ENCODE measurements at regions not wholly inside any gene's neighbourhood (a gene's known extent, or its start where the extent isn't known, plus 50 kb on each side); places are given as distances from the start of the nearest gene placed in this dataset.
"Not testable (repeated sequence)": the region's sequence is repeated elsewhere in the genome, so short reads cannot be mapped to it uniquely, and the experiment has no call there.

DNA sequence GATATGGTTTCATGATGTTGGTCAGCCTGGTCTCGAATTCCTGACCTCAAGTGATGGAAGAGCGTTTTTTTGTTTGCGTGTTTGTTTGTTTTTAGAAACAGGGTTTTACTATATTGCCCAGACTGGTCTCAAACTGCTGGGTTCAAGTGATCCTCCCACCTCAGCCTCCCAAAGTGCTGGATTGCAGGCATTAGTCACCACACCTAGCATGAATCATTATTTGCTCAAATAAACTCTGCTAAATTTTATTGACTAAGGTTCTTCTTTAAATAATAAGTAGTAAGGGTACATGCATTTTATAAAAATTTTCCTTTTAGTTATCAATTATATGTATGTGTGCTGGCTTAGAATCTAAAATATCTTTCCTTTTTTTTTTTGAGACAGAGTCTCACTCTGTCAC is 52.9 kb downstream of the ZBTB9 start:
- Histone ChIP-seq H3K36me3 (no peaks in the 10 kb centered on the region), H4K20me1 (no peaks in the 10 kb centered on the region; a peak in 1 of 22 replicates), H3K4me1 (peaks cover 14 to 26% (median 18%) of the 10 kb centered on the region in 10 experiments), H3K27ac (no peak overlapping the region), H3K27me3 (peaks cover 0 to 11% (median 0%) of the 10 kb centered on the region in 11 experiments; a peak in 3 of 22 replicates), H3K4me3 (no peak overlapping the region), H3K9ac (no peak overlapping the region), H3K9me3 (replicated peaks in 1 of 11) (peaks cover 19 to 28% (median 26%) of the 10 kb centered on the region in 11 experiments), H3K4me2 (no peak overlapping the region)
- TF ChIP-seq Cebpa-rat (IDR thresholded peaks at IDR 0.05), result no peak

DNA sequence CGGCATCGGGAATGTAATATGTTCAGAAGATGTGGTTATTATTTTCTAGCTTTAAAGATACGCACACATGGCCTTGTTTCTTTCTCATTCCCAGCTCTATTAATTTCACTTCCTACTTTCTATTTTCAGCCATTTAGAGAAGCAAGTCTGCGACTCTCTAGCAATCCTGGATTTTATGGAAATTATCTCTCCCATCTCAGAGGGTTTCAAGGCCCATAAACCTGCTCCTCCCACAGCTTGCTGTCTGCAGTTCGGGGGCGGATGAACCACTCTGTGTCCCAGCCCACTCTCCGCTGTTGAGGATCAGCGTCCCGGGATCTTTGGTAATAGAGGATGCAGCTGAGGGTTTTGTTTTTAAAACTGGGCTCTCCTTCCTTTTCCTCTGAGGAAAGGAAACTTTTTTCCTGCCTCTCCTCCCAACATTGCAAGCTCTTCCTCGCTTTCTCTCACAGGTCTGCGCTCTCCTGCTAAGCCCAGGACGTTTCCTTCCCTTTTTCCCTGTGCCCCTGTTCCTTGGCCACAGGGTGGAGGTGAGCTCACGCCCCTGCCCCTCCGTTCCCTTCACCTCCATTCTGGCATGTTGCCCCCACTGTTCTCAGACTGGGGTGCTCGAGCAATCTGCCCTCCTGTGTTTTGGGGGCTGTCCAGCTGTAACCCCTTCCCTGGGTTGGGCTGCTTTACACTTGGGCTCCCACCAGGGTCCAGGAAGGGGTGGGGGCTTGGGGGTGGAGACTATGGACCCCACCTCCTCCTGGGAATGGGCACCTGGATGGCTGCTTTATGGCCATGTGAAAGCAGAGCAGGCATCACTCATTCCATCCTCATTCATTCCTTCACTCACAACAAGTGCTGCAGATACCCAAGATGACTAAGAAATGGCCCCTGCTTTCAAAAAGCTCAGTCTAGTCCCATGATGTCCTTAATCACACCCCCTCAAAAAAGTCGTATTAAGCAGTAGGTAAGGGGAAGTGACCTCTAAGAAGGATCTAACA is 54.9 kb downstream of the ZBTB9 start:
- peaks cover 7 to 10% (median 8%) of the 10 kb centered on the region in 11 experiments for H3K9me3 ChIP-seq (replicated peaks in 1 of 11)
- peak overlapping the region in 2 of 11 experiments; percentile 20; a peak in 2 of 22 replicates for H3K27ac ChIP-seq
- peaks cover 14 to 26% (median 18%) of the 10 kb centered on the region in 10 experiments for H3K4me1 ChIP-seq
- H3K9ac ChIP-seq, result peak overlapping the region in 7 of 11 experiments; percentile 14 to 50 (median 42); a peak in 12 of 22 replicates
- no peak for TF ChIP-seq Cebpa-rat (IDR thresholded peaks at IDR 0.05)
- peak overlapping the region; percentile 55 to 96 (median 82) for H3K4me2 ChIP-seq
- H3K36me3 ChIP-seq, result no peaks in the 10 kb centered on the region
- H3K27me3 ChIP-seq, result peaks cover 0 to 11% (median 0%) of the 10 kb centered on the region in 11 experiments; a peak in 3 of 22 replicates
- H3K4me3 ChIP-seq, result peak overlapping the region in 6 of 10 experiments; percentile 1 to 45 (median 42); a peak in 9 of 20 replicates
- H4K20me1 ChIP-seq, result no peaks in the 10 kb centered on the region; a peak in 1 of 22 replicates

DNA sequence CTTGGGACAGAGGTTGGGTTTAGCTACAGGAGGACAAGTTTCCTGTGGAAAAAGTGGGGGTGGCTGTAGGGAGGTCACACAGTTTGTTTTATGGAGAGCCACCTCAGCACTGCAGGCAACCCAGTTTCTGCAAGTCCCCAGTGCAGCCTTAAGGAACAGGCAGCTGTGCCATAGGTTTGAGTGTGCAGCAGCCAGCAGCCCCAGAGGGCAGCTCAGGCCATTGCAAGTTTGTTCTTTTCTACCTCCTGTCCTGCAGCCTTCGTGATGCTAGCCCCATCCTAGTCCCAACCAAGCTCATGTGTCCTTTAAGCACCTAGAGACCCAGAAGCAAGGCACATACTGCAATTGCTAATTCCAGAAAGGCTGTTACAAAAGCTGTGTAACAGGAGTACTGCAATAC is 58.8 kb downstream of the ZBTB9 start:
- Histone ChIP-seq H4K20me1 (no peaks in the 10 kb centered on the region; a peak in 1 of 22 replicates), H3K4me1 (peaks cover 14 to 23% (median 15%) of the 10 kb centered on the region in 10 experiments), H3K9ac (no peak overlapping the region), H3K27ac (no peak overlapping the region), H3K4me3 (no peak overlapping the region), H3K9me3 (replicated peaks in 1 of 11) (no peaks in the 10 kb centered on the region), H3K36me3 (no peaks in the 10 kb centered on the region), H3K4me2 (no peak overlapping the region), H3K27me3 (peaks cover 0 to 11% (median 0%) of the 10 kb centered on the region in 11 experiments; a peak in 3 of 22 replicates)
- TF ChIP-seq Cebpa-rat (IDR thresholded peaks at IDR 0.05), result no peak

DNA sequence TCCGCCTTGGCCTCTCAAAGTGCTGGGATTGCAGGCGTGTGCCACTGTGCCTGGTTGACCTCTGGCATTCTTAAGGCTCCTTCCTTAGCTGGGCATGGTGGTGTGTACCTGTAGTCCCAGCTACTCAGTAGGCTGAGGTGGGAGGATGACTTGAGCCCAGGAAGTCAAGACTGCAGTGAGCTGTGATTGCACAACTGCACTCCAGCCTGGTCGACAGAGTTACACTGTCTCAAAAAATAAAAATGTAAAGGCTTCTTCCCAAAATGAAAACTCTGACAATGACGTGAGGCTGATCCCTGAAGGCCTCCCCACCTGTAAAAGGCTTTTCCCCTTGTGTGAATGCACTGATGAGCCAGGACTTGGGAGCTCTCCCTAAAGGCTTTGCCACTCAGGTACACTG is 62.4 kb downstream of the ZBTB9 start:
- H3K27me3 ChIP-seq, result no peaks in the 10 kb centered on the region
- no peak overlapping the region for H3K4me3 ChIP-seq
- H3K27ac ChIP-seq, result no peak overlapping the region
- H3K36me3 ChIP-seq, result no peaks in the 10 kb centered on the region
- no peak for TF ChIP-seq Cebpa-rat (IDR thresholded peaks at IDR 0.05)
- H3K9ac ChIP-seq, result no peak overlapping the region
- H3K9me3 ChIP-seq (replicated peaks in 1 of 11), result peaks cover 0 to 8% (median 6%) of the 10 kb centered on the region in 11 experiments; a peak in 15 of 22 replicates
- peaks cover 0 to 6% (median 0%) of the 10 kb centered on the region in 10 experiments; a peak in 2 of 20 replicates for H3K4me1 ChIP-seq
- no peaks in the 10 kb centered on the region for H4K20me1 ChIP-seq
- H3K4me2 ChIP-seq, result no peak overlapping the region

DNA sequence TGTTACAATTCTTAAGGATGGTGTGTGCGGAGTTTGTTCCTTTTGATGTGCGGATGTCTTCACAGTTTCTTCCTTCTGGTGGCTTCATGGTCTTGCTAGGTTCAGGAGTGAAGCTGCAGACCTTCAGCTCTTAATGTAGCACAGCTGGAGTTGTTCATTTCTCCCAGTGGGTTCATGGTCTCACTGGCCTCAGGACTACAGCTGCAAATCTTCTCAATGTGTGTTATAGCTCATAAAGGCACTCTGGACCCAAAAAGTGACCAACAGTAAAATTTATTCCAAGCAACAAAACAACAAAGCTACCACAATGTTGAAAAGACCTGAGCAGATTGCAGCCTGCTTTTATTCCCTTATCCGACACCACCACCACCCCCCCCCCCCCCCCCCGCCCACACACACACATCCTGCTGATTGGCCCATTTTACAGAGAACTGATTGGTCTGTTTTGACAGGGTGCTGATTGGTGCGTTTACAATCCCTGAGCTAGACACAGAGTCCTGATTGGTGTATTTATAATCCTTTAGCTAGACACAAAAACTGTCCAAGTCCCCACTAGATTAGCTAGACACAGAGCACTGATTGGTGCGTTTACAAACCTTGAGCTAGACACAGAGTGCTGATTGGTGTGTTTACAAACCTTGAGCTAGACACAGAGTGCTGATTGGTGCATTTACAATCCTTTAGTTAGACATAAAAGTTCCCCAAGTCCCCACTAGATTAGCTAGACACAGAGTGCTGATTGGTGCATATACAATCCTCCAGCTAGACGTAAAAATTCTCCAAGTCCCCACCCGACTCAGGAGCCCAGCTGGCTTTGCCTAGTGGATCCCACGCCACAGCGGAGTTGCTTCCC is 59.2 kb downstream of the BAK1 start:
- not testable (repeated sequence) for H3K9ac ChIP-seq, H3K27ac ChIP-seq, H3K27me3 ChIP-seq, H3K4me1 ChIP-seq, H3K4me3 ChIP-seq, H3K36me3 ChIP-seq, H4K20me1 ChIP-seq, H3K4me2 ChIP-seq
- peaks cover 0 to 34% (median 18%) of the 10 kb centered on the region in 11 experiments; a peak in 16 of 22 replicates for H3K9me3 ChIP-seq (replicated peaks in 1 of 11)

DNA sequence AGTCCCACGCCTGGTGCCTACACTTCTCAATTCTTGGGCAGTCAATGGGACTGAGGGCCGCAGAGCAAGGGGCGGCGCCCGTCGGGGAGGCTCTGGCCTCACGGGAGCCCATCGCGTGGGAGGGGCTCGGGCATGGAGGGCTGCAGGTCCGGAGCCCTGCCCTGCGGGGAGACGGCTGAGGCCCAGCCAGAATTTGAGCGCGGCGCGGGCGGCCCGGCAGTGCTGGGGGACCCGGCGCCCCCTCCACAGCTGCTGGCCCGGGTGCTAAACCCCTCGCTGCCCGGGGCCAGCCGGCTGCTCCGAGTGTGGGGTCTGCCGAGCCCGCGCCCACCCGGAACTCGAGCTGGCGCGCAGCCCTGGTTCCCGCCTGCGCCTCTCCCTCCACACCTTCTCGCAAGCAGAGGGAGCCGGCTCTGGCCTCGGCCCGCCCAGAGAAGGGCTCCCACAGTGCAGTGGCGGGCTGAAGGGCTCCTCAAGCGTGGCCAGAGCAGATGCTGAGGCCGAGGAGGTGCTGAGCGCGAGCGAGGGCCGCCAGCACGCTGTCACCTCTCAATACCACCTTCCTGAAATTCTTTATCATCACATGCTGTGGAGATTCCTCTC is 58.5 kb downstream of the BAK1 start:
- no peak overlapping the region for H3K4me3 ChIP-seq
- peaks cover 0 to 34% (median 18%) of the 10 kb centered on the region in 11 experiments; a peak in 16 of 22 replicates for H3K9me3 ChIP-seq (replicated peaks in 1 of 11)
- H3K27ac ChIP-seq, result no peak overlapping the region
- TF ChIP-seq Cebpa-rat (IDR thresholded peaks at IDR 0.05), result no peak
- H3K9ac ChIP-seq, result no peak overlapping the region
- H3K36me3 ChIP-seq, result no peaks in the 10 kb centered on the region
- H3K27me3 ChIP-seq, result no peaks in the 10 kb centered on the region
- peaks cover 0 to 6% (median 0%) of the 10 kb centered on the region in 10 experiments; a peak in 2 of 20 replicates for H3K4me1 ChIP-seq
- no peaks in the 10 kb centered on the region for H4K20me1 ChIP-seq
- H3K4me2 ChIP-seq, result no peak overlapping the region

Data from BLaER1 treated with 17β-estradiol and CSF1 and Interleukin-3, amounts not matched to agents 10 nM and 100 nM (cell line).